C4-2B (cell line): ENCODE measurements at regions not wholly inside any gene's neighbourhood (a gene's known extent, or its start where the extent isn't known, plus 50 kb on each side); places are given as distances from the start of the nearest gene placed in this dataset.

Source experiments
- CTCF ChIP-seq: fragments of 450-650 bp; conservative IDR thresholded peaks from 2 replicates; pipeline ENCODE4 v1.5.1; 2017; ENCODE audit warnings: mild to moderate bottlenecking
- ZFX ChIP-seq: fragments of 450-650 bp; IDR thresholded peaks from 2 replicates; pipeline ENCODE4 v1.6.1; 2017

DNA sequence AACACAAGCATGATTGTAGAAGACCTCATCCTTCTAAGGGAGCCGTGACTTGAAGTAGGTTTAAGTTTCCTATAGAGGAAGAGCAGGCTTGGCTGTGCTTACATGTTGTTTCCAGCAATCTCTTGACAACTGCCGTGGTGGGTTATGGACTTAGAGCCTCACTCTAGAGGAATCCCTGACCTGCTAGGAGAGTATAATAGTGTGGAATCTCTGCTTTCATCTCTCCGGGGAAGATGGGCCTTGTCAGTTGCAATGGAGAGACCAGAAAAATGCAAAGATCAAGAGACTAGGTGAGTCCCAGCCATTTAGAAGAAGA lies 137.6 kb downstream of the MIS18A start:
- no peak for TF ChIP-seq CTCF
- no peak for TF ChIP-seq ZFX
